ENCODE measurements at regions not wholly inside any gene's neighbourhood (a gene's known extent, or its start where the extent isn't known, plus 50 kb on each side); places are given as distances from the start of the nearest gene placed in this dataset.

GRCh38 chr2:155161314-155161713 is 462.8 kb downstream of the KCNJ3 start:
- TF ChIP-seq CTCF (conservative IDR thresholded peaks at IDR 0.05; ENCODE audit: low read length) (no peak), EZH2phosphoT487 (IDR thresholded peaks at IDR 0.05; ENCODE audit: borderline replicate concordance) (no peak)
